ENCODE measurements at regions not wholly inside any gene's neighbourhood (a gene's known extent, or its start where the extent isn't known, plus 50 kb on each side); places are given as distances from the start of the nearest gene placed in this dataset.

- no peak for DNase-seq (ENCODE audit: low read depth)
These were observed 51.2 kb downstream of the FOXL3 start for GRCh38 chr7:340979-341694.

- DNase-seq (ENCODE audit: low read depth): no peak
These were observed 52.1 kb downstream of the FOXL3 start for GRCh38 chr7:341841-342638.

GRCh38 chr7:342681-343216 lies 52.8 kb downstream of the FOXL3 start:
- no peak for DNase-seq (ENCODE audit: low read depth)

GRCh38 chr7:343227-343822 lies 53.4 kb downstream of the FOXL3 start:
- DNase-seq (ENCODE audit: low read depth): no peak

GRCh38 chr7:343864-344607 lies 54.1 kb downstream of the FOXL3 start:
- no peak for DNase-seq (ENCODE audit: low read depth)

GRCh38 chr7:344608-344994 lies 54.6 kb downstream of the FOXL3 start:
- DNase-seq (ENCODE audit: low read depth): no peak

- DNase-seq (ENCODE audit: low read depth): no peak
These were observed 56.3 kb downstream of the FOXL3 start for GRCh38 chr7:346116-346898.

GRCh38 chr7:347001-347590 lies 57.1 kb downstream of the FOXL3 start:
- DNase-seq (ENCODE audit: low read depth): no peak

GRCh38 chr7:347644-348479 lies 57.9 kb downstream of the FOXL3 start:
- no peak for DNase-seq (ENCODE audit: low read depth)

- no peak for DNase-seq (ENCODE audit: low read depth)
These were observed 58.5 kb downstream of the FOXL3 start for GRCh38 chr7:348480-348844.

- no peak for DNase-seq (ENCODE audit: low read depth)
These were observed 59.2 kb downstream of the FOXL3 start for GRCh38 chr7:348962-349743.

GRCh38 chr7:351256-351655 lies 61.3 kb downstream of the FOXL3 start:
- DNase-seq (ENCODE audit: low read depth): no peak

- no peak for DNase-seq (ENCODE audit: low read depth)
These were observed 61.9 kb downstream of the FOXL3 start for GRCh38 chr7:351681-352480.

- no peak for DNase-seq (ENCODE audit: low read depth)
These were observed 63.9 kb downstream of the FOXL3 start for GRCh38 chr7:353746-354325.

- DNase-seq (ENCODE audit: low read depth): no peak
These were observed 64.9 kb downstream of the FOXL3 start for GRCh38 chr7:354597-355470.

- no peak for DNase-seq (ENCODE audit: low read depth)
These were observed 65.6 kb downstream of the FOXL3 start for GRCh38 chr7:355568-355967.

- DNase-seq (ENCODE audit: low read depth): no peak
These were observed 66.1 kb downstream of the FOXL3 start for GRCh38 chr7:356087-356486.

Data from stimulated activated CD8-positive, alpha-beta memory T cell treated with anti-CD3 and anti-CD28 coated beads, Interleukin-15, amount 100 ng/mL, for 24 hours (primary cell).